Left renal pelvis (tissue), 4 donors: ENCODE measurements at regions not wholly inside any gene's neighbourhood (a gene's known extent, or its start where the extent isn't known, plus 50 kb on each side); places are given as distances from the start of the nearest gene placed in this dataset.

Experiments
- DNase-seq, 4 donors: peaks; one replicate each; pipeline ENCODE4 v3.0.0-alpha.2; 2013; ENCODE audit warnings: low read depth in 4 of 4, low spot score in 3 of 4

- DNase-seq = no peak
Observed at GRCh38 chr17:34780438-34780837, 180.8 kb downstream of the CCT6B start.

GRCh38 chr17:34776456-34777443 is 184.5 kb downstream of the CCT6B start:
- no peak for DNase-seq

- DNase-seq = no peak
Observed at GRCh38 chr17:34773036-34773435, 188.2 kb downstream of the CCT6B start.

- DNase-seq = no peak
Observed at GRCh38 chr17:34771891-34772290, 189.4 kb downstream of the CCT6B start.

- no peak for DNase-seq
Observed at GRCh38 chr17:34770586-34770985, 190.7 kb downstream of the CCT6B start.

- DNase-seq = no peak
Observed at GRCh38 chr17:34769899-34770298, 190.5 kb downstream of the TMEM132E start.

GRCh38 chr17:34769049-34769448 is 189.7 kb downstream of the TMEM132E start:
- no peak for DNase-seq

- DNase-seq = no peak
Observed at GRCh38 chr17:34765291-34765690, 185.9 kb downstream of the TMEM132E start.

GRCh38 chr17:34764716-34765115 is 185.3 kb downstream of the TMEM132E start:
- DNase-seq = no peak

GRCh38 chr17:34763728-34764665 is 184.6 kb downstream of the TMEM132E start:
- no peak for DNase-seq

GRCh38 chr17:34762078-34762477 is 182.7 kb downstream of the TMEM132E start:
- no peak for DNase-seq

GRCh38 chr17:34761646-34762045 is 182.3 kb downstream of the TMEM132E start:
- no peak for DNase-seq

- peak; percentile 57 to 86 (median 69) for DNase-seq
Observed at GRCh38 chr17:34760931-34761495, 181.6 kb downstream of the TMEM132E start.

- no peak for DNase-seq
Observed at GRCh38 chr17:34758718-34759117, 179.3 kb downstream of the TMEM132E start.

- DNase-seq = no peak
Observed at GRCh38 chr17:34758316-34758715, 178.9 kb downstream of the TMEM132E start.

- DNase-seq = no peak
Observed at GRCh38 chr17:34757611-34758010, 178.2 kb downstream of the TMEM132E start.

GRCh38 chr17:34757106-34757505 is 177.7 kb downstream of the TMEM132E start:
- DNase-seq = no peak

- peak in 1 of 4 donors; percentile 52 for DNase-seq
Observed at GRCh38 chr17:34756637-34757021, 177.2 kb downstream of the TMEM132E start.

GRCh38 chr17:34755981-34756636 is 176.7 kb downstream of the TMEM132E start:
- DNase-seq = no peak

GRCh38 chr17:34755371-34755770 is 176.0 kb downstream of the TMEM132E start:
- DNase-seq = no peak
